22Rv1 (cell line): ENCODE measurements at regions not wholly inside any gene's neighbourhood (a gene's known extent, or its start where the extent isn't known, plus 50 kb on each side); places are given as distances from the start of the nearest gene placed in this dataset.

Experiments
- ZFX ChIP-seq: fragments of 450-650 bp; IDR thresholded peaks from 2 replicates; pipeline ENCODE4 v1.6.1; 2017; ENCODE audit warnings: antibody characterized with exemption, borderline replicate concordance
- TF ChIP-seq, protein P1 (sequence below): fragments of 450-650 bp; IDR thresholded peaks from 2 replicates; pipeline ENCODE4 v1.5.1; 2017; ENCODE audit warnings: mild to moderate bottlenecking

DNA sequence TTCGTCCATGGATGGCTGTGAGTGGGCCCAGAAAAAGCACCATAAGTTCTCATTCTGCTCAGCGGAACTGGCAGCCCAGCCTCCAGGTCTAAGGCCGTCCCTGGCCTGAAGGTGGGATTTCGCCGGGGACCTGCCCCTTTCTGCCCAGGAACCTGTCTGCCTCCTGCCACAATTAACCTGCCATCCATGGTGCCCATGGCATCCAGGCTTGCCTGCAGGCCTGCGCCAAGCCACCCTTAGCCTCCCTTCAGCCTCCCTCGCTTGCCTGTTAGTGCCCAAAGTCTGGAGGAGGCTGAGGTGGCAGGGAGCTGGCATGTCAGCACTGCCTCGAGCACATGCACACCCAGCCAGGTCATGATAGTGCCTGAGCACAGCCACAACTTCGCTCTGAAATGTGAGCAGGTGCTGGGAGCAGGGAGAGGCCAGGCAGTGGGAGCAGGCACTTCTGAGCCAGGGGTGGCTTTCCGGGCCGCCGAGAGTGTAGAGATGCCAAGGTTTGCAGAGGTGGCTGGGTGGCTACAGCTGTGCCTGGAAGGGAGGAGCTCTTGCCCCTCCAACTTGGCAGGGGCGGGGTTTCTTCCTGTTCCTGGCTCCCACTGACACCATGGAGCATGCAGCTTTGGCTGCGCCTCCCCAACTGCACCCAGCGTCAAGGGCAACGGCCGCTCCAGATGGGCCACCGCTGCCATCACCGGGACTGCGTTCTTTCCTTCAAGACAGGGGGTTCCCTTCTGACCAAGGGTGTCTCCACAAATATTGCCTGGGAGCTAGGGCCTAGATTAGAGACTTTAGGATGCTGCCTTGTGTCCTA is 648.9 kb upstream of the VRK2 start:
- TF ChIP-seq, protein P1, sequence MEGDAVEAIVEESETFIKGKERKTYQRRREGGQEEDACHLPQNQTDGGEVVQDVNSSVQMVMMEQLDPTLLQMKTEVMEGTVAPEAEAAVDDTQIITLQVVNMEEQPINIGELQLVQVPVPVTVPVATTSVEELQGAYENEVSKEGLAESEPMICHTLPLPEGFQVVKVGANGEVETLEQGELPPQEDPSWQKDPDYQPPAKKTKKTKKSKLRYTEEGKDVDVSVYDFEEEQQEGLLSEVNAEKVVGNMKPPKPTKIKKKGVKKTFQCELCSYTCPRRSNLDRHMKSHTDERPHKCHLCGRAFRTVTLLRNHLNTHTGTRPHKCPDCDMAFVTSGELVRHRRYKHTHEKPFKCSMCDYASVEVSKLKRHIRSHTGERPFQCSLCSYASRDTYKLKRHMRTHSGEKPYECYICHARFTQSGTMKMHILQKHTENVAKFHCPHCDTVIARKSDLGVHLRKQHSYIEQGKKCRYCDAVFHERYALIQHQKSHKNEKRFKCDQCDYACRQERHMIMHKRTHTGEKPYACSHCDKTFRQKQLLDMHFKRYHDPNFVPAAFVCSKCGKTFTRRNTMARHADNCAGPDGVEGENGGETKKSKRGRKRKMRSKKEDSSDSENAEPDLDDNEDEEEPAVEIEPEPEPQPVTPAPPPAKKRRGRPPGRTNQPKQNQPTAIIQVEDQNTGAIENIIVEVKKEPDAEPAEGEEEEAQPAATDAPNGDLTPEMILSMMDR: no peak
- no peak for TF ChIP-seq ZFX
